Muscle of back (tissue), 3 donors: ENCODE measurements at regions not wholly inside any gene's neighbourhood (a gene's known extent, or its start where the extent isn't known, plus 50 kb on each side); places are given as distances from the start of the nearest gene placed in this dataset.
"Not testable (repeated sequence)": the region's sequence is repeated elsewhere in the genome, so short reads cannot be mapped to it uniquely, and the experiment has no call there.

Experiments used
- DNase-seq, 3 donors: peaks; one replicate each; pipeline versions ENCODE4 v3.0.0 to v3.0.0-alpha.2; 2013

GRCh38 chr7:69276011-69276729 lies 322.1 kb upstream of the AUTS2 start:
- peak in 2 of 3 donors; percentile 23 to 81 for DNase-seq

GRCh38 chr7:69277366-69277765 lies 320.9 kb upstream of the AUTS2 start:
- DNase-seq, result peak in 1 of 3 donors; percentile 49

- no peak for DNase-seq
Observed at GRCh38 chr7:69282946-69283345, 315.3 kb upstream of the AUTS2 start.

DNA sequence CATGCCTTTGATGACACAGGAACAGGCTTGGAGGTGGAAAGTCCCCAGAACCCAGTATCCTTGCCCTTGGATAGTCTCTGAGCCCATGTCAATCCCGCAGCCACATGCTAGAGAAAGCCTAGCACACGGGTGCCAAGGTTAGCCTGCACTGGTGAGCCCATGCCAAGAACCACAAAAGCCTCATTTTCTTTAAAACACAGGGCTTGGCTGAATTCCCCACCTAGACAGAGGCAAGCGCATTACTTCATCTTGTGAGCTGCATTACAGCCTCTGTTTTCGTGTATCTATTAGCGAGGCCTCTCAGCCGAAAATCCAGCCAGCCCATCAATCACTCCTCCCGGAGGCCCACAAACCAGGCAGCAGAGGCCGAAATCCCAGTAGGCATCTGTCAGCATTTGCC lies 314.9 kb upstream of the AUTS2 start:
- DNase-seq, result peak; percentile 33 to 89 (median 77)

- DNase-seq, result no peak
Observed at GRCh38 chr7:69285854-69286253, 312.4 kb upstream of the AUTS2 start.

DNA sequence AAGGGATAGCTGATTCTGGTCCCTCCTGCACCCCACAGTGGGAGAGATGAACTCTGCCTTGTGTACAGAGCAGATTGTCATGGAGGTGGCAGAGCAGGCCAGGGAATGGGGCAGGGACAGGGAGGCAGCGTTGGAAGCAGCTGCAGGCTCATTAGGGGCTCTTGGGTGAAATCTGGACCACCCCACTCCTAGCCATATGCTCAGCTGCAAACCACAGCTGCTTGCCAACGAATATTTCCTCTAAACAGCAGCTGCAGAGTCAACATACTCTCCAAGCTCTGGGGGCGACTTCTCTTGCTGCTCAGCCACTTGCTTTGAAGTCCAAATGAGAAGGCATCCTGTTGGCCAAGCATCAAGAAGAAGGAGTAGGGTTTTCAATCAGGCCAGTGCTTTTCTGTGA lies 302.3 kb upstream of the AUTS2 start:
- DNase-seq, result peak; percentile 66 to 82 (median 67)

- DNase-seq, result peak; percentile 54 to 72 (median 58)
Observed at GRCh38 chr7:69301253-69301652, 297.0 kb upstream of the AUTS2 start.

DNA sequence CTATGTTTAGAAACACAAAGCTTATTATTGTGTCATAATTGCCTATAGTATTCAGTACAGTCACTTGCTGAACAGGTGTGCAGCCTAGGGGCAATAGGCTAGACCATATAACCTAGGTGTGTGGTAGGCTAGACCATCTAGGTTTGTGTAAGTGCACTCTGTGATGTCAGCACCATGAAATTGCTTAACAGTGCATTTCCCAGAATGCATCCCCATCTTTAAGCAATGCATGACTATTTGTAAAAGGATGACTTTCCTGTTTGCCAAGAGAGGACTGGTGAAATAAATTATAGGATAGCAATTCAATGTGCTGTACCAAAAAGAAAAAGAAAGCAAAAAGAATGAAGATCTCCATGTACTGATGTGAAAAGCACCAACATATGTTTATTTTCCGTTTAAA lies 288.7 kb upstream of the AUTS2 start:
- DNase-seq, result no peak

DNA sequence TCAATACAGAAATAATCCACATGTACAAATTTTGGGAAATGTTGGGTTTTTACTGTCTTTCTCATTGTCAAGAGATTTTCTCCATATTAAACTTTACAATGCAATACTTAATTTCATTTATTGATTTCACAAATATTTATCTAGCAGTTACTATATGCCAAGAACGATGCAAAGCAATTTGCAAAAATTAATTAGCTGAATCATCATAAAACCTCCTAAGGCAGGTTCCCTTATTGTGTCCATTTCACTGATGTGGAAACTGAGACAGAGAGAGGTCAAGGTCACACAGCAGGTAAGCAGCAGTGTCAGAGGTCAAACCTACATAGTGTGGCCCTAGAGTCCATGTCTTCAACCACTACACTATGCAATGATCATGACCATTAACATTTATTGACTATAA lies 286.8 kb upstream of the AUTS2 start:
- no peak for DNase-seq

DNA sequence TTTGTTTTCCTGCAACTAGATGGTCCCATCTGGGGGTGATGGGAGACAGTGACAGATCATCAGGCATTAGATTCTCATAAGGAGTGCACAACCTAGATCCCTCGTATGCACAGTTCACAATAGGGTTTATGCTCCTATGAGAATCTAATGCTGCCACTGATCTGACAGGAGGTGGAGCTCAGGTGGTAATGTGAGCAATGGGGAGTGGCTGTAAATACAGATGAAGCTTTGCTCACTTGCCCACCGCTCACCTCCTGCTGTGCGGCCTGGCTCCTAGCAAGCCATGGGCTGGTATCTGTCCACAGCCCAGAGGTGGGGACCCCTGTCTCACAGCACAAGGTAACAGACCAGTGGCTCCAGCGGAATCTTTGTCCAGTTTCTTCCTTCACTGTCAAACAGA lies 284.4 kb upstream of the AUTS2 start:
- DNase-seq, result not testable (repeated sequence)

GRCh38 chr7:69318794-69319193 lies 279.5 kb upstream of the AUTS2 start:
- DNase-seq, result no peak

DNA sequence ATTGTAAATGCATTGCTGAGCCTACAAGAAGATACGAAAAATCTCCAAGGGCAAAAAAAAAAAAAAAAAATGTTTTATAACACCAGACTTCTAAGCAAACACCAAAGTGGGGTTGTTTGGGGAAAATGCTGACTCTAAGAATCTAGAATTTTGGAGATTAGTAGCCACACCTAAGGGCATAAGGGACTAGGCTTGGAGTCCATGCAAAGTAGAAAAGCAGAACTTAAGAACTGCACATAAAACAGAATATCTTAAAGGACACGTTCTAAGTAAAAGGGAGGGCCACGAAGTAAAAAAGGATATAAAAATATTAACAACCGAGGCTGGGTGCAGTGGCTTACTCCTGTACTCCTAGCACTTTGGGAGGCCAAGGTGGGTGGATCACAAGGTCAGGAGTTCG lies 269.8 kb upstream of the AUTS2 start:
- DNase-seq, result peak in 1 of 3 donors; percentile 44

DNA sequence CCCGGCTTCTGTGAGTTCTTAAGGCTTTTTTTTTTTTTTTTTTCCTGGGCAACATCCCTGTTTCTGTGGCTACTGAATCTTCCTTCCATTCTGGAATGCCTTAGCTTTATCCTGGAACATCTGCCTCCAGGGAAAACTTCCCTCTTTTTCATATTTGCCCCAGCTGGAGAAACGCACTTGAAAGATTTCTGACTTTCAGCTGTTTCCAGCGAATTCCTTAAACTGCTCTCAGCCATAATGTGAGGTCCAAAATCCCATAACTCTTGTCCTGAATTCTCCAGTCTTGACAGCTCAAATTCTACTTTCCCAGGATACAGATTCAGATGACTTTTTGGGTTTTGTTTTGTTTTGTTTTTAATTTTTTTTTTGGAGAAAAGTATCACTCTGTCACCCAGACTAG lies 263.6 kb upstream of the AUTS2 start:
- peak in 1 of 3 donors; percentile 59 for DNase-seq

DNA sequence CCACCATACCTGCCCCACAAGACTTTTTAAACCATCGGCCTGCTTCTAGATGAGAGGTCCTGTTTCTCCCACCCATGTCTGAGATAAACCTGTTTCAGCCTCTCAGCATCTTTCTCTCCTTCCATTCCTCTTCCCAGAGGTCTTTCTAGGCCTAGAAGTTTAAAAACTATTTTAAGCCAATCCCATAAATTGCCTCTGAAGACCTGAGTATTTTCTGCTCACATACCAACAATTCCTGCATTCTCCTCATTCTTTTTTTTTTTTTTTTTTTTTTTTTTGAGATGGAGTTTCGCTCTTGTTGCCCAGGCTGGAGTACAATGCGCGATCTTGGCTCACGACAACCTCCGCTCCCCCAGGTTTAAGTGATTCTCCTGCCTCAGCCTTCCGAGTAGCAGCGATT lies 262.9 kb upstream of the AUTS2 start:
- peak in 1 of 3 donors; percentile 19 for DNase-seq

GRCh38 chr7:69336976-69337375 lies 261.3 kb upstream of the AUTS2 start:
- no peak for DNase-seq

DNA sequence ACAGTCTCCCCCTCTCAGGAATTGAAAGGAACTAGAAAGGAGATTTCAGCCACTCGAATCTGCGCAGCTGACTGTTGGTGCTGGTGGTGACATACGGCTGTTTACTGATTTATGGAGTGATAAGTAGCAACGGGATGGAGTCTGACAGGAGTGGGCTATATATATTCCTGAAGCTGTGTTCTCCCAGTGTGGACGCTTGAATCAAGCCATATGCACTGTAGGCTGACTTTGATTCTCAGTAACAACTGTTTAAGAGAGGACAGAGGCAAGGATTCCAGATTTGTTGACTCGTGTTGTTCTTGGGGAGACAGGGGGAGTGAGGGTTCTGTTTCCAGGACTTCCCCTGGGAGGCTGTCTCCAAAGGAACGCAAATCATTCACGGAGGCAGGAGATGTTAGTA lies 260.1 kb upstream of the AUTS2 start:
- peak in 2 of 3 donors; percentile 55 to 63 for DNase-seq

GRCh38 chr7:69341288-69341687 lies 257.0 kb upstream of the AUTS2 start:
- no peak for DNase-seq

GRCh38 chr7:69342154-69342884 lies 256.0 kb upstream of the AUTS2 start:
- peak in 1 of 3 donors; percentile 77 for DNase-seq

DNA sequence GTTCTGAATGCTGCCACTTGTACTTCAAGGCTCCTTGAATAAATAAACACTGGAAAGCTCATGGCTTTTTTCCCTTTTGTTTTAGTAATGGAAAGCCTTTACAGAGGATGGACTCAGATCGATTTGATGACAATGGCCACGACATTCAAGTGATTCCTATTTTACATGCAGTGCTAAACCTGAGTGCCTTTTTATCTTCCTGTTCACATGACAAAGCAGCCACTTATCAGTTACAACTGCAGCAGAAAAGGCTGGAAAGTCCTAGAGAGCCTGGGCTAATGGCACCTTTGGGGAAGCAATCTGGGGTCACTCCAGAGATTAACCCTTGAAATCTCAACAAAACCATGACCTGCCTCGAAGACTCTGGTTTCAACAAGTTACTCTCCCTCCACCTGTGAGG lies 249.0 kb upstream of the AUTS2 start:
- DNase-seq, result no peak

- DNase-seq, result peak in 1 of 3 donors; percentile 74
Observed at GRCh38 chr7:69358163-69358821, 240.0 kb upstream of the AUTS2 start.

GRCh38 chr7:69359003-69359700 lies 239.1 kb upstream of the AUTS2 start:
- DNase-seq, result peak in 1 of 3 donors; percentile 47

- no peak for DNase-seq
Observed at GRCh38 chr7:69360913-69361312, 237.4 kb upstream of the AUTS2 start.
